ENCODE measurements at regions not wholly inside any gene's neighbourhood (a gene's known extent, or its start where the extent isn't known, plus 50 kb on each side); places are given as distances from the start of the nearest gene placed in this dataset.

DNA sequence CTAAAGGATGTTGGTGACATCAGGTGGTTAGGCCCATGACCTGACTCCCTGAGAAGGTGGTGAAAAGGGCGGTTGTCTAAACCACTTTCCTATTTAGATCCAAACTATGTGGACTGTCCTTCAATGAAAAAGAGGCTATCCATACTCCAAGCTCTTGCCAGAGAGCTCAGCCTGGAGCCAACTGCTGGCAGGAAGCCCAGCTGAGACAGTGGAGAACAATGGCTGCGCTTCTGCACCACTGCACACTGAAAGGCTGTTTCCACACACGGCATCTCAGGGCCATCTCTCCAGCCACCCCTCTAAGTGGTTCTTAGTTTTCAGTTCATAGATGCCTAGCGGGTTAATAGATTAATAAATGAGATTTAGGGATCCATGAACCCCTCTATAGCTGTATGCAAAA lies 488.8 kb upstream of the ZMIZ1 start:
- Mint-ChIP-seq H3K9me3 (ENCODE audit: low read depth, unreplicated experiment) (no peaks in the 10 kb centered on the region), H3K27me3 (ENCODE audit: unreplicated experiment) (peaks cover 80% of the 10 kb centered on the region), H3K4me1 (ENCODE audit: low read depth, unreplicated experiment) (no peaks in the 10 kb centered on the region), H3K36me3 (ENCODE audit: insufficient read depth, unreplicated experiment) (no peaks in the 10 kb centered on the region), H3K27ac (ENCODE audit: unreplicated experiment) (no peak overlapping the region), H3K4me3 (ENCODE audit: low read depth, unreplicated experiment) (no peak overlapping the region)
- no TSS peak for BruUV-seq (replicated peaks)
- TF ChIP-seq, protein P1, sequence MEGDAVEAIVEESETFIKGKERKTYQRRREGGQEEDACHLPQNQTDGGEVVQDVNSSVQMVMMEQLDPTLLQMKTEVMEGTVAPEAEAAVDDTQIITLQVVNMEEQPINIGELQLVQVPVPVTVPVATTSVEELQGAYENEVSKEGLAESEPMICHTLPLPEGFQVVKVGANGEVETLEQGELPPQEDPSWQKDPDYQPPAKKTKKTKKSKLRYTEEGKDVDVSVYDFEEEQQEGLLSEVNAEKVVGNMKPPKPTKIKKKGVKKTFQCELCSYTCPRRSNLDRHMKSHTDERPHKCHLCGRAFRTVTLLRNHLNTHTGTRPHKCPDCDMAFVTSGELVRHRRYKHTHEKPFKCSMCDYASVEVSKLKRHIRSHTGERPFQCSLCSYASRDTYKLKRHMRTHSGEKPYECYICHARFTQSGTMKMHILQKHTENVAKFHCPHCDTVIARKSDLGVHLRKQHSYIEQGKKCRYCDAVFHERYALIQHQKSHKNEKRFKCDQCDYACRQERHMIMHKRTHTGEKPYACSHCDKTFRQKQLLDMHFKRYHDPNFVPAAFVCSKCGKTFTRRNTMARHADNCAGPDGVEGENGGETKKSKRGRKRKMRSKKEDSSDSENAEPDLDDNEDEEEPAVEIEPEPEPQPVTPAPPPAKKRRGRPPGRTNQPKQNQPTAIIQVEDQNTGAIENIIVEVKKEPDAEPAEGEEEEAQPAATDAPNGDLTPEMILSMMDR (IDR thresholded peaks at IDR 0.05; ENCODE audit: unreplicated experiment): no peak
- intact Hi-C loops (cut with micrococcal nuclease; ENCODE audit: unreplicated experiment): no loop called here
- CTCF ChIA-PET: no interaction called here
- DNase-seq: no peak

DNA sequence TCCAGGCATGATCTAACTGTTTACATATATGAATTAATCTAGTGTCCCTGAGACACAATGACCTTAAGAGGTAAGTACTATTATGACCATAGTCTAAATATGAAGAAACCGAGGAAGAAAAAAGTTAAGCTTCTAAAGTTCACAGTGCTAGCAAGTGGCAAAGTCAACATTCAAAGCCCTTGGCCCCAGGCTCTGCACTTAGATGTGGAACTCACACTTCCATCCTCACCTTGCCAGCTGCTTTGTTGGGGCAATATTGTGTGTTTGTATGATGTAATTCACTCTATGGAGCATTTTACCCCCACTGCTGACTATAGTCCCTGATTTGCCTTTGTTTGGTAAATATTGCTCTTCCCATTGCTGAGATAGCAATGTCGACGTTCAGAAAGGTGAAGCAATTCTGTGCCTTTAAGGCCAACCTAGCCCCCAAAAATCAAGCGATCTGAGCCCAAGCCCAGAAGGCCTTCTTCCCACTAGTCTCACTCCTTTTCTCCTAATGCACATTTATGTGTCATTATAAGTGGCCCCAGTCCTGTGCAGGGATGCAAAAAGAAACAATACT lies 487.6 kb upstream of the ZMIZ1 start:
- H3K27ac Mint-ChIP-seq (ENCODE audit: unreplicated experiment): no peak overlapping the region
- H3K9me3 Mint-ChIP-seq (ENCODE audit: low read depth, unreplicated experiment): no peaks in the 10 kb centered on the region
- CTCF ChIA-PET: no interaction called here
- H3K4me1 Mint-ChIP-seq (ENCODE audit: low read depth, unreplicated experiment): no peaks in the 10 kb centered on the region
- intact Hi-C loops (cut with micrococcal nuclease; ENCODE audit: unreplicated experiment): no loop called here
- no TSS peak for BruUV-seq (replicated peaks)
- DNase-seq: no peak
- peaks cover 68% of the 10 kb centered on the region for H3K27me3 Mint-ChIP-seq (ENCODE audit: unreplicated experiment)
- TF ChIP-seq, protein P1 (IDR thresholded peaks at IDR 0.05; ENCODE audit: unreplicated experiment): no peak
- H3K36me3 Mint-ChIP-seq (ENCODE audit: insufficient read depth, unreplicated experiment): no peaks in the 10 kb centered on the region
- H3K4me3 Mint-ChIP-seq (ENCODE audit: low read depth, unreplicated experiment): no peak overlapping the region

DNA sequence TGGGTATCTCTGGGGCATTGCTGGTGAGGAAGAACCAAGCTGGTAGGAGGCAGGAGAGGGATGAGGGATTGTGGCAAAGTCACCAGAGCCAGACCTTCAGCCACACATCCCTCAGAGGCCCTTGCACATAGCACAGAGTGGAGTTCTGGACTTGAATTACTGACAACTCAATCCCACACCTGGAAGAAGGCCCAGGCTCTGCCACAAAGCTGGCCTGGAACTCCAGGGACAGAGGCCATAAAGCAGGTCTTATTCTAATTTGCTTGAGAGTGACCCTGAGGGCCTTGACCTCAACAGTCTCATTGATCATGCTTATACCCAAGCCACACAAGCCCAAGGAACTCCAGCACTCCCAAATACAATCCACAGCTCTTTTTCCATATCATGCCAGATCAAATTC lies 486.2 kb upstream of the ZMIZ1 start:
- CTCF ChIA-PET: no interaction called here
- TF ChIP-seq, protein P1 (IDR thresholded peaks at IDR 0.05; ENCODE audit: unreplicated experiment): no peak
- no peak for DNase-seq
- Mint-ChIP-seq H3K27me3 (ENCODE audit: unreplicated experiment) (peaks cover 54% of the 10 kb centered on the region), H3K4me3 (ENCODE audit: low read depth, unreplicated experiment) (no peak overlapping the region), H3K9me3 (ENCODE audit: low read depth, unreplicated experiment) (no peaks in the 10 kb centered on the region), H3K27ac (ENCODE audit: unreplicated experiment) (no peak overlapping the region), H3K4me1 (ENCODE audit: low read depth, unreplicated experiment) (no peaks in the 10 kb centered on the region), H3K36me3 (ENCODE audit: insufficient read depth, unreplicated experiment) (no peaks in the 10 kb centered on the region)
- intact Hi-C loops (cut with micrococcal nuclease; ENCODE audit: unreplicated experiment): no loop called here
- no TSS peak for BruUV-seq (replicated peaks)

DNA sequence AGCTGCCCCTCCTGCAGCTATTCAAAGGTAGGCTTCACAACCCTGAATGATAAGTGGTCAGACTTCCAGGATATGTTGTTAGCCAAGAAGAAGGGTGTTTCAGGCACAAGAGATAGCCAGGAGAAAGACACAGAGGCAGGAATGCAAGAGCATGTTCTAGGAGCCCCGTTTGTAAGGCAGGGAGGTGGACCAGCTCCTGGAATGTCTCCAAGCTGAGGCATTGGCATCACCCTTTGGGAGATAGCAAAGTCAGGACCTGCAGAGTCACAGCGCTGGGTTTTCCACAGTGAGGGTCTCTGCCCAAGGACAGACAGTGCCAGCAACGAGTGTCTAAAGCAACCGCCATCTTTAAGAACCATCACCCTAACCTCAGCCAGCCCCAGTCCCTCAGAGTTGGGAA lies 484.5 kb upstream of the ZMIZ1 start:
- Mint-ChIP-seq H3K9me3 (ENCODE audit: low read depth, unreplicated experiment) (no peaks in the 10 kb centered on the region), H3K27me3 (ENCODE audit: unreplicated experiment) (peaks cover 46% of the 10 kb centered on the region), H3K36me3 (ENCODE audit: insufficient read depth, unreplicated experiment) (no peaks in the 10 kb centered on the region), H3K27ac (ENCODE audit: unreplicated experiment) (no peak overlapping the region), H3K4me1 (ENCODE audit: low read depth, unreplicated experiment) (no peaks in the 10 kb centered on the region), H3K4me3 (ENCODE audit: low read depth, unreplicated experiment) (no peak overlapping the region)
- BruUV-seq (replicated peaks): no TSS peak
- CTCF ChIA-PET: no interaction called here
- DNase-seq: no peak
- TF ChIP-seq, protein P1 (IDR thresholded peaks at IDR 0.05; ENCODE audit: unreplicated experiment): no peak
- intact Hi-C loops (cut with micrococcal nuclease; ENCODE audit: unreplicated experiment): no loop called here
